ENCODE measurements at regions not wholly inside any gene's neighbourhood (a gene's known extent, or its start where the extent isn't known, plus 50 kb on each side); places are given as distances from the start of the nearest gene placed in this dataset.
"Not testable (repeated sequence)": the region's sequence is repeated elsewhere in the genome, so short reads cannot be mapped to it uniquely, and the experiment has no call there.

- DNase-seq, result not testable (repeated sequence)
Observed at GRCh38 chr1:149157409-149157808, 54.1 kb upstream of the NBPF9 start.

DNA sequence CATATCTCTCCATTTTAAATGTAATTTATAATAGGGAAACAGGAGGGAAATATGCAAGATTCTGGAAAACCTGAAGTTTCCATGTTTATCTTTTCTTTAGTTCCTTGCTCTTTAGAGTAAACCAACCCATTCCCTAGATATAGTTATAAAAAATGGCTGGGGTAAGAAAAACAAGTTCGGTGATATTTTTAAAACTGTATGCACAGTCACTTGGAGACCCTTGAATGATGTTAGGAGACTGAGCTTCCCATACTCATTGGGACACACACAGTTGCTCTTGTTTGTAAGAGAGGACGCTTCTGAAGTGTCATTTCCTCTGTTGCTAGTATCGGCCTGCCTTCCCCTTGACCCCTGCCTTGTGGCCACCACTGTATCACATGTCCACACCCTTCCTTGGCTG, 55.0 kb upstream of the NBPF9 start:
- DNase-seq, result not testable (repeated sequence)

GRCh38 chr1:149163063-149163444, 59.7 kb upstream of the NBPF9 start:
- DNase-seq, result not testable (repeated sequence)

DNA sequence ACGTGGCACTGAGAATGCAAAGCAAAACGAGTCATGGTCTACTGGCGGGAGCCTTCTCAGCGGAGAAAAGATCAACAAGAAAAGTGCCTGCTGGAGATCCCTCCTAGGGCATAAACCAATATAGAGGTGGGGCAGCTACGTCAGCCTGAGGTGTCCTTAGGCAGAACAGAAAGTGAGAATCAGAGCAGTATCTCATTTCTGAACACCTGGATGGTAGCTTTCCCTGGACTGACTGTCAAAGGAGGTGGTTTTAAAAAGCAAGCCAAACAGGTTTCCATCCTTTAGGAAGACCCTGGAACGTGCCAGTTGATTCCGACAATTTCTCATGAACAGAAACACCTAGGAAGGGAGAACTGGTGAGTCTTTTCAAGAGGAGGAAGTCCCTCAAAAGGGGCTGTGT, 71.4 kb upstream of the NBPF9 start:
- not testable (repeated sequence) for DNase-seq

DNA sequence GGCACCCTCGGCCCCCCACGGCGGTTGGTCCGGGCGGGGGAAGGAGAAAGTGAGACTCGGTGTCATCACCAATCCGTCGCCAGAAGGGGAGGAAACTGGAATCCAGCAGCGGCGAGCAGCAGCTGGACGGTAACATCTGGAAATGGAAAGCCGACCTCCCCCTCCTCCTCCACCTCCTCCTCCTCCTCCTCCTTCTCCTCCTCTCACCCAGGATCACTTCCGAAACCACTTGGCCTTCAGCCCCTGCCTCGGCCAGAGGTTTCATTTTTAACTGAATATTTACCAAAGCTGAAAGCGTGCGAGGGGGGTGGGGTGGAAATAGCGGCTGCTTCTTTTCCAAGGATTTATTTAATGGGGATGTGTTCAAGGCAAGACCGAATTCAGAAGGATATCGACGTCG, 72.5 kb upstream of the NBPF9 start:
- not testable (repeated sequence) for DNase-seq

DNA sequence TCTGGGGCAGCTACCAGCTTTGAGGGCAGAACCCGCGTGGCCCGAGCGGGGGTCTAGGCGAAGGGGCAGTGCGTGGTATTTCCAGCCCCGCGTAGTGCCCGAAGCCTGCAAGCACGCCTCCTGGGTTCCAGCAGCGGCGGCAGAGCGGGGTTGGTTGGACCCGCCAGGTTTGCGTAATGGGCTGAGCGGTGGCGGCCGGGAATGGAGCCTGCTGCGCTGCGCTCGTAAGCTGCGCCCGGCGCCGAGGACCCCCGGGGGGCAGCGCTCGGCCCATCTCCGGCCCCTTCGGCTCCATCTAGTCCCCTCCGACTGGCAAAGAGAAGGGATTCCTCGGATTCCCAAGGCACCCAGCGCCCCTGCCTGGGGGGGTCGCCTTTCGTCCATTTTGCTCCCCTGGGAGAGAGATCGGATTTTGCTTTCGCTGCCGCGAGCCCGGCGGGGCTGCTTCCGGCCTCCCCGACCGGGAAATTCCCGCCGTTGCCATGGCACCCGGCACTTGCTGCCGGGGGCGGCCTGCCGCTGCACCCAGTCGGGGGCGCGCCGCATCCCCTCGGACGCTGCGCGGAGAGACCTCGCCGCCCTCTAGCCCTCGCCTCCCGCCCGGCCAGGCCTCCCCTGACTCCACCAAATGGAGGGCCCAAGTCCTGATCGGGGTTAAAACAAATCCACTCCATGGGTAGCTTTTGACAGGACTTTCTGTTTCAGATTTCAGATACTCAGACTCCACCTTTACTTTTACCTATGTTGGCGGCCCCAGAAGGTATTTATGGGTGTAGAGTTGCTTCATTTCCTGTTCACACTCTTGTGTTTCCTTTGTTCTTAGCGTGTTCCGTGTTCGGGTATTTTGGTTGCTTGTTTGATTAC, 73.3 kb upstream of the NBPF9 start:
- DNase-seq, result peak; percentile 64

DNA sequence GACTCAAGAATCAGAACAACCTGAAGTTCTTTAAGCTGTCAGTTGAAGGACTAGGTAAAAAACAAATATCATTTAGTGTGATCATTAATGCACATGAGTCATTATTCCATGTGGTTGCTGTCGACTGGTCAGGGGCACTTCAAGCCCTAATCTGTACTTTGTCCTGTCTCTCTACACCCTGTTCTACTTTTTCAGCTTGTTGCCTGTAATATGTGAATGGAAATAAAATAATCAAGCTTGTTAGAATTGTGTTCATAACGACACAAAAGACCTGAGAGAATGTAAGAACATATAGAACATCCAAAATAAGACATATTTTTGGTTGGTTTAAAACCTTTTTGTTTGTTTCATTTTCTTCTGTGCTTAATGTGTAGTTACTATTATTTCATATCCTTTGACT, 87.4 kb upstream of the NBPF9 start:
- DNase-seq, result not testable (repeated sequence)

- DNase-seq, result not testable (repeated sequence)
Observed at GRCh38 chr1:149196651-149197050, 93.3 kb upstream of the NBPF9 start.

- not testable (repeated sequence) for DNase-seq
Observed at GRCh38 chr1:149200567-149200966, 97.2 kb upstream of the NBPF9 start.

DNA sequence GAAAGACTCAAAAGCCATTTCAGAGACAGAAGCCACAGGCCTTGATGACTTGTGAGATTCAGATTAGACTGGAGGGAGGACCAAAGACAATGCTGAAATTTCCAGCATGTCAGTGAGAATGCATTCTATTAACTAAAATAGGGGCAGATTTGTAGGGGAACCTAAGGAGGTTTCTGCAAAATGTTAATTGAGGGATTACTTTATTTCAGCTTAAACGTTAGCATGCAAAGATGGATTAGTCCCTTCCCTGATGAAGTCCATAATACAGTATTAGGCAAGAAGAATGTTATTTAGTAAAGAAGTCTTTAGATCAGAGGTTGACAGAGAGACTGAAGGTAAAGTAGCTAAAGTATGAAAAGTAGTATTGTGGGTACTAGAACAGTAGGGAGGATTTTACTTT, 98.9 kb upstream of the NBPF9 start:
- not testable (repeated sequence) for DNase-seq

- not testable (repeated sequence) for DNase-seq
Observed at GRCh38 chr1:149204396-149204795, 101.0 kb upstream of the NBPF9 start.

GRCh38 chr1:149208836-149209235, 105.5 kb upstream of the NBPF9 start:
- DNase-seq, result not testable (repeated sequence)

DNA sequence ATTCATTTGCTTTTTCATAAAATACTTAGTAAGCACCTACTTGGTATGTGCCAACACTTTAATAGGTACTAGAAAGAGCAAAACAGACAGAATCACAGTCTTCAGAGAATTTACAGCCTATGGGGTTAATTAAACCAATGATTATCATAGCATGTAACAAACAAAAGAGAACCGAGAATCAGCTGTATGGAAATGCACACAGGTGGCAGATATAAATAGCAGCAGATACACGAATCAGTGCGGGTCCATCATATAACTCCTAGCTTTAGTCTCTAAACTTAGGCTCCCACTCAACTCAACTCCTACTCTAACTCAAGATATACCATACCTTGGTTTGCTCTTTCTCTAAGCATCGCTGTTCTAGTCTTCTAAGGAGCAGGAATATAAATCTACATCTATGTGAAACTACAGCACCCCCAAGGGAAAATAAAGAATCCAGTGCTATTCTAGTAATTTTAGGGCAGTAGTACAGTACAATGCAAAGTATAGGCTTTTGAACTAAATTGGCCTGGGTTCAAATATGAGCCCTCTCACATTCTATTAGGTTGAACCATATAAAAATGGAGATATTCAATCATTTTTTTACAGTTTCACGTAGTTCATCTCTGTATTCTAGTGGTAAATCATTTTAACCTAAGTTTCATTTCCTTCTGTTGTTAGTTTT, 108.5 kb upstream of the NBPF9 start:
- DNase-seq, result not testable (repeated sequence)

DNA sequence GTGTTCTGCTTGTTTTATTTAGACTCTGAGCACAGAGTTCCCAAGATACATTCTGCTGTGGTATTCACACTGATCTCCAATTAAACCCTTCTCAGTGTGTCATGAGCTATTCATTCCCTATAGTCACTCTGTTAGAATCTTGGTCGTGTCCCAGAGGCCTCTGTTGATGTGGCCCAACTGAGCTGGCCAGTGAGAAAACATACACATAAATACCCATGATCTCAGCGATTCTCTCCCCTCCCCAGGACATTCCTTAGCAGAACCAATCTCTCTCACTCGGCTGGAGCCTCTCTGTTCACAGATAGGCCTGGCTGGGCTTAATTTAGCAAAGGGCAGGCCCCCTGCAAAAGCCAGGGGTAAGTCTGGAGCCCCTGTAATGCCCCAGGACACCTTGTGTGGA, 109.6 kb upstream of the NBPF9 start:
- not testable (repeated sequence) for DNase-seq

DNA sequence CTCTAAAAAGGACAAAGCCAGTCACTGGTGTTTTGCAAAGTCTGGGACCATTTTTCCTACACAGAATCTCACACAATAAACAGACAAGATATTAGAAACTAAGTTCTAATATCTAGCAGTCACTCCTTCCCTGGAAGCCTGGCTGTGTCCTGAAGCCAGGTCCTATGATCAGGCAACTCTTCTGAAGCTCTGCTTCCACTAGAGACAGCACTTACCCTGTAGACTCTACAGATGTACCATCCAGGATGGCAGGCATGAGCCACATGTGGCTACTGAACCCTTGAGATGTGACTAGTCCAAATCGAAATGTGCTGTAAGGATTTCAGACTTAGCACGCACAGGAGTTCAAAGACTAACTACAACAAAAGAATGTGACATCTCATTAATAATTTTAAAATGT, 110.3 kb upstream of the NBPF9 start:
- DNase-seq, result not testable (repeated sequence)

DNA sequence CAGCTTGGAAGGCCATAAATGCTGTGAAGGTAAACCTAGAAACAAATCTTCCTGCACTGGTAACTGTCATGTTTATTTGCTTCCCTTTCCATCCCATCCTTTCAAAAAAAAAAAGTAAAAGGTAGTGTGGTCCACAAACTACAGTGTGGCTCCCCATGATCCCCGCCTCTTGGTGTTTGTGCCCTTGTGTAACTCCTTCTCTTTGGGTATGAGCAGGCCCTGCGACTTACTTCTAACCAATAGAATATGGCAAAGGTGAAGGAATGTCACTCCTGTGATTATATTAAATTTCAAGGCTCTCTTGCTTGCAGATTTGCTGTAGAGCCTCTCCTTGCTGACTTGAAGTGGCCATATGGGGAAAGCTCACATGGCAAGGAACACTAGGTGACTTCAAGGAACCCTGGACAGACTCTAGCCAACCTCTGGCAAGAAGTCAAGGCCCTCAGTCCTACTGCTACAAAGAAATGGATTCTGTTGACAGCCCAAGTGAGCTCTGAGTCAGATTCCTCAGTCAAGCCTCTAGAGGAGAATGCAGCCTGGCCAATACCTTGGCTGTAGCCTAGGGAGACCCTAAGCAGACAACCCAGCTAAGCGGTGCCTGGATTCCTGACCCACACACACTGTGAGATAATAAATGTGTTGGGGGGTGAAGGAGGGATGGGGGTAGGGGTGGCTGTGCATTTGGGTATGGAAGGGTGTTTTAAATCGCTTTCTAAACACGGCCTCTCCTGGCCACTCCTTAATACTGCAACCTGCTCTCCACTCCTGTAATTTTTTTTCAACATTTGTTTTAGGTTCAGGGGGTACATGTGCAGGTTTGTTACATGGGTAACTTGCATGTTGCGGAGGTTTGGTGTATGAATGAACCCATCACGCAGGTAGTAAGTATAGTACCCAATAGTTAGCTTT, 115.0 kb upstream of the NBPF9 start:
- not testable (repeated sequence) for DNase-seq

GRCh38 chr1:149219539-149219938, 116.2 kb upstream of the NBPF9 start:
- DNase-seq, result not testable (repeated sequence)

DNA sequence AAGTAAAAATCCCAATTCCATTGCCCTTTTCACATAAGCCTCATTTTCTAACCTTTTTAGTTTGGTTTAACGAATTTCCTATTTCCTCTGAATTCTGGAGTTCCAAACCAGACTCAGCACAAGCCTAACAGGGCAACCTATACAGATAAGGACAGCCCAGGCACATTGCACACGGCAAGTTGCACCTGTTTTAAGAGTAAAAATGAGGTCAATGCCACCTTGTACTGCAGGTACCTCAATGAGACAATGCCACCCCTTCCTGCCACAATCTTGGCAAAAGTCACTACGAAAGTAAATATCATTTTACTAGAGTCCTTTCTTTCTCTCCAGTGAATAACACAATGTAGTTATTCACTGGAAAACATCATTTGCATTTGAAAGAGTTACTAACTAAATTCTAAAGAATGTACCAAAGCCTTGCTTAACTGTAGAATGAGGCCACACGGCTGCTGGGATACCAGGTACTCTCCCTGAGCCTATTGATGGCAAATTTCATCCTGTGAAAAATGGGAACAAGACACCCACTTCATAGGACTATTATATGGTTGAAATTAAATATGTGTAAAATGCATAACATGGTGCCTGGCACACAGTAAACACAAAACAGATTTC, 117.2 kb upstream of the NBPF9 start:
- DNase-seq, result not testable (repeated sequence)

- DNase-seq, result not testable (repeated sequence)
Observed at GRCh38 chr1:149227933-149228665, 124.7 kb upstream of the NBPF9 start.

DNA sequence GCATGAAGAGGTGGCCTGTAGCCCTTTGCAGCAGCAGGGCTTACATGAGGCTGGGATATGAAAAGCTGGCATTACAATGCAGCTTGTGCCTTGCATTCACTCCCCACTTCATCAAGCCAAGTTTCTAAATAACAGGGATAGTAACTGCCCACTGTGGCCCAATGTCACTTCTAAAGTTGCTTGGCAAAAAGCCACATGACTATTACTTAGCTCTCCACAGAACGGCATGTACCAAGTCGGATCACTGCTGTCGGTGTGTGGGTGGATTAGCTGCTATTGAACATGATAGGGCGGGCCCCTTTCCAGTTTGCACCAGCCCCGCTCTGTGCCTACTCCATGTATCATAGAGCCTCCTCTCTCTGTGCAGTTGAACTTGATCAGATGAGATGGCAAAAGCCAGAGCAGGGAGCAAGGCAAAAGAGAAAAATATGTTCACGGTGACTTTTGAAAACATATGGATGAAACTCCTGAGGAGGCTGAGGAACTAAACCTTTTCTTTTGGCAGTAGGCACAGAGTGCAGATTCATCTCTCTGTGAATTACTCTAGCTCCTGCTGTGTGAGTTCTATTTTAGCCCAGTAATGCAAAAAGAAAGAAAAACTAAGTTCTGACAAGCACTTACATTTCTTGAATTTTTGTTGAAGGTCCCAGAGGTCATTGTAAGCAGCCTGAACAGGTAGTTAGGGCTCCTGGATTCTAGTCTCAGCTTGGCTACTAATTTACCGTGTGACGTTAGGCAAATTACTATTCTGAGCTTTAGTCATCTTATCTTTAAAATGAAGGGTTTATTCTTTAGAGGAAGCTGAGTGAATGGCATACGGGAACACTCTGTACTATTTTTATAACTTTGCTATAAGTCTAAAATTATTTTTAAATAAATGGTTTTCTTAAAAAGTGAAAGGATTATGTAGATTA, 125.6 kb upstream of the NBPF9 start:
- DNase-seq, result not testable (repeated sequence)

GRCh38 chr1:149229813-149230212, 126.5 kb upstream of the NBPF9 start:
- not testable (repeated sequence) for DNase-seq

All from activated CD4-positive, alpha-beta T cell treated with anti-CD3 and anti-CD28 coated beads for 48 hours (primary cell).